ENCODE measurements at regions not wholly inside any gene's neighbourhood (a gene's known extent, or its start where the extent isn't known, plus 50 kb on each side); places are given as distances from the start of the nearest gene placed in this dataset.

DNA sequence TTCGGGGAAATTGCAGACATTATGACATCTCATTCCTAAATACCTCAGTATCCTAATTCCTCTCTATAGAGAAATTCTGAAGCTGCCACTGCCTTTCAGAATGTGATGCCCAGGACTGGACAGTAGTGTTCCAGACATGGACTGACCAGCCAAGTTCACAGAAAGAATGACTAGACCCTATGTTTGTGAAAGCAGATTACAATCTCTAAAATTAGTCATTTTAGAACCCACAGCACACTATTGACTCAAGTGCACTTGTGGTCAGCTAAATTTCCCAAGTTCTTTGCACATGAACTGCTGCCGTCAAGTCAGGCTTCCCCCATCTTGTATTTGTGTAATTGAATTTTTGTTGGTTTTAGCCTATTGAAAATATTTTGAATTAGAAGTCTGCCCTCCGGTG is 81.0 kb upstream of the ESX1 start:
- H3K4me1 ChIP-seq (ENCODE audit: insufficient read depth, low read length) = no peaks in the 10 kb centered on the region
- H3K4me2 ChIP-seq (ENCODE audit: low read depth, low read length) = no peak overlapping the region
- FAIRE-seq = no peak
- BruUV-seq (replicated peaks) = no TSS peak
- no peak for ATAC-seq
- no peak overlapping the region for H3K9ac ChIP-seq (ENCODE audit: insufficient read depth, low read depth, low read length)
- intact Hi-C loops (cut with micrococcal nuclease; ENCODE audit: unreplicated experiment) = no loop called here
- ChIA-PET POLR2A (no interaction called here), CTCF (ENCODE audit: low intra/inter-chr PET ratio, low total read pairs) (no interaction called here)
- no peak overlapping the region for H3K27ac ChIP-seq (ENCODE audit: extremely low read length, insufficient read depth, low read length)
- H3K79me2 ChIP-seq (ENCODE audit: insufficient read depth, low read length) = no peaks in the 10 kb centered on the region
- H3K36me3 ChIP-seq (replicated peaks in 1 of 2; ENCODE audit: control insufficient read depth in 1 of 2, insufficient read depth in 2 of 2, low read length in 2 of 2) = no peaks in the 10 kb centered on the region
- H3K27me3 ChIP-seq (ENCODE audit: control insufficient read depth in 1 of 2, insufficient read depth in 2 of 2, low read length in 2 of 2) = no peaks in the 10 kb centered on the region
- 0% methylated on average over 3 of the region's 3 CpGs for WGBS (ENCODE audit: low lambda C conversion rate)
- H3K4me3 ChIP-seq (replicated peaks in 1 of 3; ENCODE audit: insufficient read depth in 1 of 3, low read depth in 2 of 3, low read length in 3 of 3) = no peak overlapping the region
- no peaks in the 10 kb centered on the region for H3K9me3 ChIP-seq (ENCODE audit: low read length)
- in situ Hi-C loops (cut with HindIII; ENCODE audit: extremely low pct_ligation_motif_present, low pct_unique_long_range_greater_than_20kb) = no loop called here
- DNase-seq (ENCODE audit: low spot score) = no peak
- H4K20me1 ChIP-seq (ENCODE audit: insufficient read depth, low read length) = no peaks in the 10 kb centered on the region
- H2AFZ ChIP-seq (ENCODE audit: low read length) = no peak overlapping the region
- TF ChIP-seq IRF2 (CRISPR knock-in tag; IDR thresholded peaks at IDR 0.05) (no peak), ZNF232 (CRISPR knock-in tag; IDR thresholded peaks at IDR 0.05; ENCODE audit: borderline replicate concordance) (no peak), RBM39 (IDR thresholded peaks at IDR 0.05; ENCODE audit: low read depth, low read length, poor library complexity, severe bottlenecking) (no peak), EEA1 (CRISPR knock-in tag; IDR thresholded peaks at IDR 0.05; ENCODE audit: borderline replicate concordance) (no peak), ZNF24 (IDR thresholded peaks at IDR 0.05) (no peak), PHB2 (IDR thresholded peaks at IDR 0.05; ENCODE audit: partially characterized antibody) (no peak), FOSL1 (CRISPR knock-in tag; IDR thresholded peaks at IDR 0.05; ENCODE audit: borderline replicate concordance) (no peak), ZNF367 (CRISPR knock-in tag; IDR thresholded peaks at IDR 0.05; ENCODE audit: borderline replicate concordance) (no peak)
- TF ChIP-seq, protein P1, sequence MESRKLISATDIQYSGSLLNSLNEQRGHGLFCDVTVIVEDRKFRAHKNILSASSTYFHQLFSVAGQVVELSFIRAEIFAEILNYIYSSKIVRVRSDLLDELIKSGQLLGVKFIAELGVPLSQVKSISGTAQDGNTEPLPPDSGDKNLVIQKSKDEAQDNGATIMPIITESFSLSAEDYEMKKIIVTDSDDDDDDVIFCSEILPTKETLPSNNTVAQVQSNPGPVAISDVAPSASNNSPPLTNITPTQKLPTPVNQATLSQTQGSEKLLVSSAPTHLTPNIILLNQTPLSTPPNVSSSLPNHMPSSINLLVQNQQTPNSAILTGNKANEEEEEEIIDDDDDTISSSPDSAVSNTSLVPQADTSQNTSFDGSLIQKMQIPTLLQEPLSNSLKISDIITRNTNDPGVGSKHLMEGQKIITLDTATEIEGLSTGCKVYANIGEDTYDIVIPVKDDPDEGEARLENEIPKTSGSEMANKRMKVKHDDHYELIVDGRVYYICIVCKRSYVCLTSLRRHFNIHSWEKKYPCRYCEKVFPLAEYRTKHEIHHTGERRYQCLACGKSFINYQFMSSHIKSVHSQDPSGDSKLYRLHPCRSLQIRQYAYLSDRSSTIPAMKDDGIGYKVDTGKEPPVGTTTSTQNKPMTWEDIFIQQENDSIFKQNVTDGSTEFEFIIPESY (CRISPR knock-in tag; IDR thresholded peaks at IDR 0.05) = no peak
- TF ChIP-seq, protein P2, sequence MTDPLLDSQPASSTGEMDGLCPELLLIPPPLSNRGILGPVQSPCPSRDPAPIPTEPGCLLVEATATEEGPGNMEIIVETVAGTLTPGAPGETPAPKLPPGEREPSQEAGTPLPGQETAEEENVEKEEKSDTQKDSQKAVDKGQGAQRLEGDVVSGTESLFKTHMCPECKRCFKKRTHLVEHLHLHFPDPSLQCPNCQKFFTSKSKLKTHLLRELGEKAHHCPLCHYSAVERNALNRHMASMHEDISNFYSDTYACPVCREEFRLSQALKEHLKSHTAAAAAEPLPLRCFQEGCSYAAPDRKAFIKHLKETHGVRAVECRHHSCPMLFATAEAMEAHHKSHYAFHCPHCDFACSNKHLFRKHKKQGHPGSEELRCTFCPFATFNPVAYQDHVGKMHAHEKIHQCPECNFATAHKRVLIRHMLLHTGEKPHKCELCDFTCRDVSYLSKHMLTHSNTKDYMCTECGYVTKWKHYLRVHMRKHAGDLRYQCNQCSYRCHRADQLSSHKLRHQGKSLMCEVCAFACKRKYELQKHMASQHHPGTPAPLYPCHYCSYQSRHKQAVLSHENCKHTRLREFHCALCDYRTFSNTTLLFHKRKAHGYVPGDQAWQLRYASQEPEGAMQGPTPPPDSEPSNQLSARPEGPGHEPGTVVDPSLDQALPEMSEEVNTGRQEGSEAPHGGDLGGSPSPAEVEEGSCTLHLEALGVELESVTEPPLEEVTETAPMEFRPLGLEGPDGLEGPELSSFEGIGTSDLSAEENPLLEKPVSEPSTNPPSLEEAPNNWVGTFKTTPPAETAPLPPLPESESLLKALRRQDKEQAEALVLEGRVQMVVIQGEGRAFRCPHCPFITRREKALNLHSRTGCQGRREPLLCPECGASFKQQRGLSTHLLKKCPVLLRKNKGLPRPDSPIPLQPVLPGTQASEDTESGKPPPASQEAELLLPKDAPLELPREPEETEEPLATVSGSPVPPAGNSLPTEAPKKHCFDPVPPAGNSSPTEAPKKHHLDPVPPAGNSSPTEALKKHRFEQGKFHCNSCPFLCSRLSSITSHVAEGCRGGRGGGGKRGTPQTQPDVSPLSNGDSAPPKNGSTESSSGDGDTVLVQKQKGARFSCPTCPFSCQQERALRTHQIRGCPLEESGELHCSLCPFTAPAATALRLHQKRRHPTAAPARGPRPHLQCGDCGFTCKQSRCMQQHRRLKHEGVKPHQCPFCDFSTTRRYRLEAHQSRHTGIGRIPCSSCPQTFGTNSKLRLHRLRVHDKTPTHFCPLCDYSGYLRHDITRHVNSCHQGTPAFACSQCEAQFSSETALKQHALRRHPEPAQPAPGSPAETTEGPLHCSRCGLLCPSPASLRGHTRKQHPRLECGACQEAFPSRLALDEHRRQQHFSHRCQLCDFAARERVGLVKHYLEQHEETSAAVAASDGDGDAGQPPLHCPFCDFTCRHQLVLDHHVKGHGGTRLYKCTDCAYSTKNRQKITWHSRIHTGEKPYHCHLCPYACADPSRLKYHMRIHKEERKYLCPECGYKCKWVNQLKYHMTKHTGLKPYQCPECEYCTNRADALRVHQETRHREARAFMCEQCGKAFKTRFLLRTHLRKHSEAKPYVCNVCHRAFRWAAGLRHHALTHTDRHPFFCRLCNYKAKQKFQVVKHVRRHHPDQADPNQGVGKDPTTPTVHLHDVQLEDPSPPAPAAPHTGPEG (CRISPR knock-in tag; IDR thresholded peaks at IDR 0.05) = no peak
- TF ChIP-seq, protein P3, sequence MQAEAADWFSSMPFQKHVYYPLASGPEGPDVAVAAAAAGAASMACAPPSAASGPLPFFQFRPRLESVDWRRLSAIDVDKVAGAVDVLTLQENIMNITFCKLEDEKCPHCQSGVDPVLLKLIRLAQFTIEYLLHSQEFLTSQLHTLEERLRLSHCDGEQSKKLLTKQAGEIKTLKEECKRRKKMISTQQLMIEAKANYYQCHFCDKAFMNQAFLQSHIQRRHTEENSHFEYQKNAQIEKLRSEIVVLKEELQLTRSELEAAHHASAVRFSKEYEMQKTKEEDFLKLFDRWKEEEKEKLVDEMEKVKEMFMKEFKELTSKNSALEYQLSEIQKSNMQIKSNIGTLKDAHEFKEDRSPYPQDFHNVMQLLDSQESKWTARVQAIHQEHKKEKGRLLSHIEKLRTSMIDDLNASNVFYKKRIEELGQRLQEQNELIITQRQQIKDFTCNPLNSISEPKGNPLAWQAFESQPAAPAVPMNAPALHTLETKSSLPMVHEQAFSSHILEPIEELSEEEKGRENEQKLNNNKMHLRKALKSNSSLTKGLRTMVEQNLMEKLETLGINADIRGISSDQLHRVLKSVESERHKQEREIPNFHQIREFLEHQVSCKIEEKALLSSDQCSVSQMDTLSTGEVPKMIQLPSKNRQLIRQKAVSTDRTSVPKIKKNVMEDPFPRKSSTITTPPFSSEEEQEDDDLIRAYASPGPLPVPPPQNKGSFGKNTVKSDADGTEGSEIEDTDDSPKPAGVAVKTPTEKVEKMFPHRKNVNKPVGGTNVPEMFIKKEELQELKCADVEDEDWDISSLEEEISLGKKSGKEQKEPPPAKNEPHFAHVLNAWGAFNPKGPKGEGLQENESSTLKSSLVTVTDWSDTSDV (CRISPR knock-in tag; IDR thresholded peaks at IDR 0.05) = no peak
- TF ChIP-seq, protein P4, sequence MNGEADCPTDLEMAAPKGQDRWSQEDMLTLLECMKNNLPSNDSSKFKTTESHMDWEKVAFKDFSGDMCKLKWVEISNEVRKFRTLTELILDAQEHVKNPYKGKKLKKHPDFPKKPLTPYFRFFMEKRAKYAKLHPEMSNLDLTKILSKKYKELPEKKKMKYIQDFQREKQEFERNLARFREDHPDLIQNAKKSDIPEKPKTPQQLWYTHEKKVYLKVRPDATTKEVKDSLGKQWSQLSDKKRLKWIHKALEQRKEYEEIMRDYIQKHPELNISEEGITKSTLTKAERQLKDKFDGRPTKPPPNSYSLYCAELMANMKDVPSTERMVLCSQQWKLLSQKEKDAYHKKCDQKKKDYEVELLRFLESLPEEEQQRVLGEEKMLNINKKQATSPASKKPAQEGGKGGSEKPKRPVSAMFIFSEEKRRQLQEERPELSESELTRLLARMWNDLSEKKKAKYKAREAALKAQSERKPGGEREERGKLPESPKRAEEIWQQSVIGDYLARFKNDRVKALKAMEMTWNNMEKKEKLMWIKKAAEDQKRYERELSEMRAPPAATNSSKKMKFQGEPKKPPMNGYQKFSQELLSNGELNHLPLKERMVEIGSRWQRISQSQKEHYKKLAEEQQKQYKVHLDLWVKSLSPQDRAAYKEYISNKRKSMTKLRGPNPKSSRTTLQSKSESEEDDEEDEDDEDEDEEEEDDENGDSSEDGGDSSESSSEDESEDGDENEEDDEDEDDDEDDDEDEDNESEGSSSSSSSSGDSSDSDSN (CRISPR knock-in tag; IDR thresholded peaks at IDR 0.05) = no peak
